Caco-2 (cell line): ENCODE measurements at regions not wholly inside any gene's neighbourhood (a gene's known extent, or its start where the extent isn't known, plus 50 kb on each side); places are given as distances from the start of the nearest gene placed in this dataset.

Source experiments
- BruUV-seq: library from RNA; stranded (reverse); fragments of 400-500 nt; replicated peaks from 2 replicates; lab custom pipeline; 2021; lab: Mats Ljungman, UMichigan
- CTCF ChIA-PET: fragments of 300-600 bp; sonication (Branson Sonifier 250); formaldehyde crosslinking; loops from one replicate; lab custom pipeline; 2022; ENCODE audit warnings: antibody characterized with exemption; lab: Charles Lee
- POLR2A ChIA-PET: fragments of 300-600 bp; sonication (Branson Sonifier 250); formaldehyde crosslinking; loops from one replicate; lab custom pipeline; 2022; ENCODE audit warnings: antibody characterized with exemption; lab: Charles Lee
- DNase-seq, 2 experiments: peaks; one replicate each; pipeline versions ENCODE4 v3.0.0 to v3.0.0-alpha.2; 2020 to 2022
- H3K27me3 ChIP-seq: replicated peaks from 2 replicates; pipeline ENCODE4 v1.6.0; 2011; ENCODE audit warnings: low read length; ENCODE audit not compliant: control insufficient read depth, insufficient read depth
- H3K36me3 ChIP-seq: 2 replicates; pipeline ENCODE4 v1.5.1; 2011; ENCODE audit warnings: low read length; ENCODE audit not compliant: control insufficient read depth, insufficient read depth
- H3K4me1 ChIP-seq: fragments of 250-450 bp; sonication (Bioruptor Pico); 2 replicates; pipeline ENCODE4 v1.5.1; 2020; ENCODE audit warnings: mild to moderate bottlenecking
- H3K4me3 ChIP-seq: 2 replicates; pipeline ENCODE4 v1.5.1; 2011; ENCODE audit warnings: low read depth, mild to moderate bottlenecking, control low read depth, low read length
- H3K9me3 ChIP-seq: fragments of 250-450 bp; sonication (Bioruptor Pico); 2 replicates; pipeline ENCODE4 v1.5.1; 2020; ENCODE audit warnings: mild to moderate bottlenecking, moderate library complexity
- H3K27ac Mint-ChIP-seq: one replicate; pipeline ENCODE4 v1.8.0; 2022; ENCODE audit warnings: mixed read lengths; ENCODE audit not compliant: unreplicated experiment
- H3K27me3 Mint-ChIP-seq: one replicate; pipeline ENCODE4 v1.8.0; 2022; ENCODE audit warnings: mixed read lengths; ENCODE audit not compliant: insufficient read depth, unreplicated experiment
- H3K36me3 Mint-ChIP-seq: one replicate; pipeline ENCODE4 v1.8.0; 2022; ENCODE audit warnings: mild to moderate bottlenecking, mixed read lengths; ENCODE audit not compliant: insufficient read depth, unreplicated experiment
- H3K4me1 Mint-ChIP-seq: one replicate; pipeline ENCODE4 v1.8.0; 2022; ENCODE audit warnings: low read depth, mixed read lengths; ENCODE audit not compliant: unreplicated experiment
- H3K4me3 Mint-ChIP-seq: one replicate; pipeline ENCODE4 v1.8.0; 2022; ENCODE audit warnings: mild to moderate bottlenecking, moderate library complexity, mixed read lengths; ENCODE audit not compliant: unreplicated experiment
- H3K9me3 Mint-ChIP-seq: one replicate; pipeline ENCODE4 v1.8.0; 2022; ENCODE audit warnings: mixed read lengths; ENCODE audit not compliant: unreplicated experiment
- CTCF ChIP-seq, 2 experiments: fragments of 200-600 bp in 1 of 2; IDR thresholded peaks; 1 replicate in 1 of 2; 2 replicates in 1 of 2; pipeline versions ENCODE4 v1.5.1 to v1.8.0; 2011 to 2022; ENCODE audit warnings: antibody characterized with exemption in 1 of 2, control low read depth in 1 of 2, inconsistent platforms in 1 of 2, low read depth in 1 of 2, low read length in 1 of 2, mild to moderate bottlenecking in 1 of 2, moderate library complexity in 1 of 2; ENCODE audit not compliant: insufficient read depth in 1 of 2, severe bottlenecking in 1 of 2, unreplicated experiment in 1 of 2
- intact Hi-C: fragments of 100-400 bp; cut with micrococcal nuclease; formaldehyde crosslinking; loops from one replicate; pipeline ENCODE4 v1.10.0; 2022; ENCODE audit not compliant: unreplicated experiment

GRCh38 chr18:78587096-78587495 lies 392.5 kb upstream of the SALL3 start:
- H3K9me3 Mint-ChIP-seq, result no peaks in the 10 kb centered on the region
- no peaks in the 10 kb centered on the region for H3K36me3 Mint-ChIP-seq
- CTCF ChIA-PET, result no interaction called here
- no peak overlapping the region for H3K27ac Mint-ChIP-seq
- Histone ChIP-seq H3K4me3 (no peak overlapping the region), H3K27me3 (no peaks in the 10 kb centered on the region), H3K36me3 (no peaks in the 10 kb centered on the region), H3K9me3 (no peaks in the 10 kb centered on the region), H3K4me1 (no peaks in the 10 kb centered on the region)
- BruUV-seq, result no TSS peak
- H3K27me3 Mint-ChIP-seq, result no peaks in the 10 kb centered on the region
- POLR2A ChIA-PET, result no interaction called here
- TF ChIP-seq CTCF (IDR thresholded peaks at IDR 0.05; ENCODE audit: insufficient read depth in 1 of 2, low read depth in 1 of 2, low read length in 1 of 2, severe bottlenecking in 1 of 2, unreplicated experiment in 1 of 2), result no peak
- intact Hi-C loops, result no loop called here
- DNase-seq, result no peak
- no peaks in the 10 kb centered on the region for H3K4me1 Mint-ChIP-seq
- no peak overlapping the region for H3K4me3 Mint-ChIP-seq

GRCh38 chr18:78587626-78588600 lies 391.7 kb upstream of the SALL3 start:
- CTCF ChIA-PET, result no interaction called here
- H3K4me3 ChIP-seq, result no peak overlapping the region
- no peaks in the 10 kb centered on the region for H3K36me3 Mint-ChIP-seq

GRCh38 chr18:78589916-78590437 lies 389.6 kb upstream of the SALL3 start:
- Histone ChIP-seq H3K4me3 (no peak overlapping the region), H3K9me3 (no peaks in the 10 kb centered on the region), H3K36me3 (no peaks in the 10 kb centered on the region), H3K27me3 (no peaks in the 10 kb centered on the region), H3K4me1 (no peaks in the 10 kb centered on the region)
- intact Hi-C loops, result no loop called here
- no peaks in the 10 kb centered on the region for H3K36me3 Mint-ChIP-seq
- DNase-seq, result no peak
- CTCF ChIA-PET, result no interaction called here
- no peak overlapping the region for H3K4me3 Mint-ChIP-seq
- POLR2A ChIA-PET, result no interaction called here
- H3K4me1 Mint-ChIP-seq, result no peaks in the 10 kb centered on the region
- no peaks in the 10 kb centered on the region for H3K27me3 Mint-ChIP-seq
- H3K9me3 Mint-ChIP-seq, result peaks cover 9% of the 10 kb centered on the region
- no peak overlapping the region for H3K27ac Mint-ChIP-seq
- BruUV-seq, result no TSS peak
- no peak for TF ChIP-seq CTCF (IDR thresholded peaks at IDR 0.05; ENCODE audit: insufficient read depth in 1 of 2, low read depth in 1 of 2, low read length in 1 of 2, severe bottlenecking in 1 of 2, unreplicated experiment in 1 of 2)

More at GRCh38 chr18:78587626-78588600, 391.7 kb upstream of the SALL3 start:
- no peak overlapping the region for H3K27ac Mint-ChIP-seq
- Histone ChIP-seq H3K9me3 (no peaks in the 10 kb centered on the region), H3K27me3 (no peaks in the 10 kb centered on the region), H3K36me3 (no peaks in the 10 kb centered on the region), H3K4me1 (no peaks in the 10 kb centered on the region)
- intact Hi-C loops, result no loop called here
- no peaks in the 10 kb centered on the region for H3K4me1 Mint-ChIP-seq
- H3K9me3 Mint-ChIP-seq, result no peaks in the 10 kb centered on the region
- H3K27me3 Mint-ChIP-seq, result no peaks in the 10 kb centered on the region
- POLR2A ChIA-PET, result no interaction called here
- no peak for TF ChIP-seq CTCF (IDR thresholded peaks at IDR 0.05; ENCODE audit: insufficient read depth in 1 of 2, low read depth in 1 of 2, low read length in 1 of 2, severe bottlenecking in 1 of 2, unreplicated experiment in 1 of 2)
- no peak for DNase-seq
- BruUV-seq, result no TSS peak
- no peak overlapping the region for H3K4me3 Mint-ChIP-seq
